Loucy (cell line): ENCODE measurements at regions not wholly inside any gene's neighbourhood (a gene's known extent, or its start where the extent isn't known, plus 50 kb on each side); places are given as distances from the start of the nearest gene placed in this dataset.

Experiments used
- CTCF ChIP-seq: fragments of 200-600 bp; sonication (generic); conservative IDR thresholded peaks from 2 replicates; pipeline ENCODE4 v1.5.1; 2014; ENCODE audit warnings: mild to moderate bottlenecking, antibody characterized with exemption, low read length
- EZH2phosphoT487 ChIP-seq: fragments of 200-600 bp; IDR thresholded peaks from 2 replicates; pipeline ENCODE4 v1.6.1; 2018; ENCODE audit warnings: antibody characterized with exemption, mild to moderate bottlenecking, moderate library complexity, borderline replicate concordance

DNA sequence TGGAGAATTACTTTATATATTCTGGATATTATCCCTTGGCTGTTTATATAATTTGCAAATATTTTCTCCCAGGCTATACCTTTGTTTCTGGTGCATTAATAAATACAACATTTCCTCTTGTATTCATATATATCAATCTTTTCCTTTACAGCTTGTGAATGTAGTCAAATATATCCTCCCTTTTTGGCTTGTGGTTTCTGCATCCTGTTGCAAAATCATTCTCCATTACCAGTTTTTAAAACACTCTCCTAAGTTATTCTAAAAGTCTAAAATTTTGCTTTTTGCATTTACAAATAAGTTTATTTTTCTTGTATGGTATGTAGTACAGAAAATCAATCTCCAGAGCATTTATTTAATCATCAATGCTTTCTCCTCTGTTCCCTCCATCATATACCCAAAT is 909.4 kb downstream of the ADGRL2 start:
- TF ChIP-seq CTCF = no peak
- no peak for TF ChIP-seq EZH2phosphoT487
